ENCODE measurements at regions not wholly inside any gene's neighbourhood (a gene's known extent, or its start where the extent isn't known, plus 50 kb on each side); places are given as distances from the start of the nearest gene placed in this dataset.

GRCh38 chr7:153430931-153431330 lies 621.3 kb upstream of the DPP6 start:
- in situ Hi-C loops (cut with HindIII; ENCODE audit: extremely low pct_ligation_motif_present, low pct_unique_long_range_greater_than_20kb): no loop called here
- no peak for TF ChIP-seq ZNF850 (CRISPR knock-in tag; conservative IDR thresholded peaks at IDR 0.05)
- no peak for TF ChIP-seq KDM2A (CRISPR knock-in tag; IDR thresholded peaks at IDR 0.05; ENCODE audit: borderline replicate concordance, low read depth)

GRCh38 chr7:153432063-153432462 lies 620.1 kb upstream of the DPP6 start:
- POLR2A ChIA-PET: no interaction called here
- Histone ChIP-seq H3K4me3 (replicated peaks in 1 of 3; ENCODE audit: insufficient read depth in 1 of 3, low read depth in 2 of 3, low read length in 3 of 3) (no peak overlapping the region), H3K9ac (ENCODE audit: insufficient read depth, low read depth, low read length) (no peak overlapping the region), H3K36me3 (replicated peaks in 1 of 2; ENCODE audit: control insufficient read depth in 1 of 2, insufficient read depth in 2 of 2, low read length in 2 of 2) (no peaks in the 10 kb centered on the region), H3K79me2 (ENCODE audit: insufficient read depth, low read length) (no peaks in the 10 kb centered on the region), H2AFZ (ENCODE audit: low read length) (no peak overlapping the region), H3K27me3 (ENCODE audit: control insufficient read depth in 1 of 2, insufficient read depth in 2 of 2, low read length in 2 of 2) (no peaks in the 10 kb centered on the region), H3K4me2 (ENCODE audit: low read depth, low read length) (no peak overlapping the region), H3K27ac (ENCODE audit: extremely low read length, insufficient read depth, low read length) (no peak overlapping the region), H4K20me1 (ENCODE audit: insufficient read depth, low read length) (no peaks in the 10 kb centered on the region), H3K4me1 (ENCODE audit: insufficient read depth, low read length) (no peaks in the 10 kb centered on the region), H3K9me3 (ENCODE audit: low read length) (peaks cover 9% of the 10 kb centered on the region; the same call in 1 of the 2 replicates)
- DNase-seq (ENCODE audit: low spot score) (no peak), ATAC-seq (no peak), FAIRE-seq (no peak)
- CTCF ChIA-PET (ENCODE audit: low intra/inter-chr PET ratio, low total read pairs): no interaction called here
- in situ Hi-C loops (cut with HindIII; ENCODE audit: extremely low pct_ligation_motif_present, low pct_unique_long_range_greater_than_20kb) (no loop called here), intact Hi-C loops (cut with micrococcal nuclease; ENCODE audit: unreplicated experiment) (no loop called here)
- WGBS (ENCODE audit: low lambda C conversion rate): 34% methylated on average over 8 of the region's 8 CpGs
- BruUV-seq (replicated peaks): no TSS peak
- no peak for TF ChIP-seq SNAPC4 (CRISPR knock-in tag; IDR thresholded peaks at IDR 0.05)
- no peak for TF ChIP-seq ZNF230 (CRISPR knock-in tag; IDR thresholded peaks at IDR 0.05)
- TF ChIP-seq ZNF567 (CRISPR knock-in tag; IDR thresholded peaks at IDR 0.05; ENCODE audit: borderline replicate concordance): no peak
- TF ChIP-seq ZSCAN25 (CRISPR knock-in tag; IDR thresholded peaks at IDR 0.05): no peak
- no peak for TF ChIP-seq ZKSCAN8 (CRISPR knock-in tag; IDR thresholded peaks at IDR 0.05; ENCODE audit: borderline replicate concordance)
- TF ChIP-seq ZNF800 (CRISPR knock-in tag; IDR thresholded peaks at IDR 0.05): no peak
- TF ChIP-seq SRY (CRISPR knock-in tag; IDR thresholded peaks at IDR 0.05): no peak
- no peak for TF ChIP-seq MED1 (CRISPR knock-in tag; IDR thresholded peaks at IDR 0.05)
- TF ChIP-seq PCBP1 (IDR thresholded peaks at IDR 0.05; ENCODE audit: borderline replicate concordance, low read depth, low read length): no peak
- TF ChIP-seq GATAD2A (CRISPR knock-in tag; IDR thresholded peaks at IDR 0.05): no peak
- no peak for TF ChIP-seq ZNF264 (CRISPR knock-in tag; IDR thresholded peaks at IDR 0.05)
- no peak for TF ChIP-seq ZNF788 (CRISPR knock-in tag; IDR thresholded peaks at IDR 0.05; ENCODE audit: borderline replicate concordance)

More at GRCh38 chr7:153430931-153431330, 621.3 kb upstream of the DPP6 start:
- H3K36me3 ChIP-seq (replicated peaks in 1 of 2; ENCODE audit: control insufficient read depth in 1 of 2, insufficient read depth in 2 of 2, low read length in 2 of 2): no peaks in the 10 kb centered on the region
- H4K20me1 ChIP-seq (ENCODE audit: insufficient read depth, low read length): no peaks in the 10 kb centered on the region
- peaks cover 12% of the 10 kb centered on the region; the same call in 1 of the 2 replicates for H3K9me3 ChIP-seq (ENCODE audit: low read length)
- H3K4me3 ChIP-seq (replicated peaks in 1 of 3; ENCODE audit: insufficient read depth in 1 of 3, low read depth in 2 of 3, low read length in 3 of 3): no peak overlapping the region
- H3K4me1 ChIP-seq (ENCODE audit: insufficient read depth, low read length): no peaks in the 10 kb centered on the region
- H3K9ac ChIP-seq (ENCODE audit: insufficient read depth, low read depth, low read length): no peak overlapping the region
- DNase-seq (ENCODE audit: low spot score) (no peak), ATAC-seq (no peak), FAIRE-seq (no peak)
- intact Hi-C loops (cut with micrococcal nuclease; ENCODE audit: unreplicated experiment): no loop called here
- BruUV-seq (replicated peaks): no TSS peak
- H3K79me2 ChIP-seq (ENCODE audit: insufficient read depth, low read length): no peaks in the 10 kb centered on the region
- 4% methylated on average over 5 of the region's 5 CpGs for WGBS (ENCODE audit: low lambda C conversion rate)
- ChIA-PET CTCF (ENCODE audit: low intra/inter-chr PET ratio, low total read pairs) (no interaction called here), POLR2A (no interaction called here)
- no peaks in the 10 kb centered on the region for H3K27me3 ChIP-seq (ENCODE audit: control insufficient read depth in 1 of 2, insufficient read depth in 2 of 2, low read length in 2 of 2)
- H3K27ac ChIP-seq (ENCODE audit: extremely low read length, insufficient read depth, low read length): no peak overlapping the region
- no peak overlapping the region for H3K4me2 ChIP-seq (ENCODE audit: low read depth, low read length)
- no peak overlapping the region for H2AFZ ChIP-seq (ENCODE audit: low read length)
